Panc1 (cell line): ENCODE measurements at regions not wholly inside any gene's neighbourhood (a gene's known extent, or its start where the extent isn't known, plus 50 kb on each side); places are given as distances from the start of the nearest gene placed in this dataset.

ENCODE experiments used
- POLR2AphosphoS5 ChIP-seq: IDR thresholded peaks from 2 replicates; pipeline ENCODE4 v1.6.1; 2012; ENCODE audit warnings: mild to moderate bottlenecking, low read depth, low read length, moderate library complexity
- SIN3A ChIP-seq: IDR thresholded peaks from 2 replicates; pipeline ENCODE4 v1.6.1; 2012; ENCODE audit warnings: low read depth, mild to moderate bottlenecking, low read length, moderate library complexity, borderline replicate concordance; ENCODE audit not compliant: insufficient read depth
- TCF7L2 ChIP-seq: IDR thresholded peaks from 2 replicates; pipeline ENCODE4 v1.6.1; 2011; ENCODE audit warnings: mild to moderate bottlenecking, low read depth, low read length, inconsistent platforms
- TF ChIP-seq, protein P1 (sequence below): fragments of 450-650 bp; IDR thresholded peaks from 2 replicates; pipeline ENCODE4 v1.5.1; 2017; ENCODE audit warnings: mild to moderate bottlenecking
- TF ChIP-seq, protein P2 (sequence below), 2 experiments: IDR thresholded peaks; 2 replicates each; pipeline ENCODE4 v1.6.1; 2011 to 2012; ENCODE audit warnings: low read depth in 2 of 2, control low read depth in 1 of 2, low read length in 1 of 2, mild to moderate bottlenecking in 1 of 2, moderate library complexity in 1 of 2; ENCODE audit not compliant: insufficient read depth in 1 of 2

DNA sequence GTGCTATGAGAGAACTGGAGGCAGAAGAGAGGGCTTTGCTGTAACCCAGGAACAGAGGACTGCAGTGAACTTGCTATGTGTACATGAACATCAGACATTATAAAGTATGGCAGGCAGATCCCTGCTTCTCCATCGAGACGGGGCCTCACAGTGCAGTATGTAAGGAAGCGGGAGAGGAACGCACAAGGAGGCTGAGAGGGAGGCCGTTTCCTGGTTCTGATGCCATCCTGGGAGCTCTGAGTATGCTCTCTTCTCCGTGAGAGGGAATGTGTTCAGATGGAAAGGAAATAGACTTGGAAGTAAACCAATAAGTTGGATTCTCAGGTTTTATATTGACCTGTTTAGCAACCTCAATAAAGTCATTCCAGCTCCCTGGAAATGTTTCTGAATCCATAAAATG lies 101.8 kb downstream of the ALDH8A1 start:
- TF ChIP-seq POLR2AphosphoS5 (no peak), TCF7L2 (no peak), SIN3A (no peak)
- TF ChIP-seq, protein P1, sequence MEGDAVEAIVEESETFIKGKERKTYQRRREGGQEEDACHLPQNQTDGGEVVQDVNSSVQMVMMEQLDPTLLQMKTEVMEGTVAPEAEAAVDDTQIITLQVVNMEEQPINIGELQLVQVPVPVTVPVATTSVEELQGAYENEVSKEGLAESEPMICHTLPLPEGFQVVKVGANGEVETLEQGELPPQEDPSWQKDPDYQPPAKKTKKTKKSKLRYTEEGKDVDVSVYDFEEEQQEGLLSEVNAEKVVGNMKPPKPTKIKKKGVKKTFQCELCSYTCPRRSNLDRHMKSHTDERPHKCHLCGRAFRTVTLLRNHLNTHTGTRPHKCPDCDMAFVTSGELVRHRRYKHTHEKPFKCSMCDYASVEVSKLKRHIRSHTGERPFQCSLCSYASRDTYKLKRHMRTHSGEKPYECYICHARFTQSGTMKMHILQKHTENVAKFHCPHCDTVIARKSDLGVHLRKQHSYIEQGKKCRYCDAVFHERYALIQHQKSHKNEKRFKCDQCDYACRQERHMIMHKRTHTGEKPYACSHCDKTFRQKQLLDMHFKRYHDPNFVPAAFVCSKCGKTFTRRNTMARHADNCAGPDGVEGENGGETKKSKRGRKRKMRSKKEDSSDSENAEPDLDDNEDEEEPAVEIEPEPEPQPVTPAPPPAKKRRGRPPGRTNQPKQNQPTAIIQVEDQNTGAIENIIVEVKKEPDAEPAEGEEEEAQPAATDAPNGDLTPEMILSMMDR, result no peak
- TF ChIP-seq, protein P2, sequence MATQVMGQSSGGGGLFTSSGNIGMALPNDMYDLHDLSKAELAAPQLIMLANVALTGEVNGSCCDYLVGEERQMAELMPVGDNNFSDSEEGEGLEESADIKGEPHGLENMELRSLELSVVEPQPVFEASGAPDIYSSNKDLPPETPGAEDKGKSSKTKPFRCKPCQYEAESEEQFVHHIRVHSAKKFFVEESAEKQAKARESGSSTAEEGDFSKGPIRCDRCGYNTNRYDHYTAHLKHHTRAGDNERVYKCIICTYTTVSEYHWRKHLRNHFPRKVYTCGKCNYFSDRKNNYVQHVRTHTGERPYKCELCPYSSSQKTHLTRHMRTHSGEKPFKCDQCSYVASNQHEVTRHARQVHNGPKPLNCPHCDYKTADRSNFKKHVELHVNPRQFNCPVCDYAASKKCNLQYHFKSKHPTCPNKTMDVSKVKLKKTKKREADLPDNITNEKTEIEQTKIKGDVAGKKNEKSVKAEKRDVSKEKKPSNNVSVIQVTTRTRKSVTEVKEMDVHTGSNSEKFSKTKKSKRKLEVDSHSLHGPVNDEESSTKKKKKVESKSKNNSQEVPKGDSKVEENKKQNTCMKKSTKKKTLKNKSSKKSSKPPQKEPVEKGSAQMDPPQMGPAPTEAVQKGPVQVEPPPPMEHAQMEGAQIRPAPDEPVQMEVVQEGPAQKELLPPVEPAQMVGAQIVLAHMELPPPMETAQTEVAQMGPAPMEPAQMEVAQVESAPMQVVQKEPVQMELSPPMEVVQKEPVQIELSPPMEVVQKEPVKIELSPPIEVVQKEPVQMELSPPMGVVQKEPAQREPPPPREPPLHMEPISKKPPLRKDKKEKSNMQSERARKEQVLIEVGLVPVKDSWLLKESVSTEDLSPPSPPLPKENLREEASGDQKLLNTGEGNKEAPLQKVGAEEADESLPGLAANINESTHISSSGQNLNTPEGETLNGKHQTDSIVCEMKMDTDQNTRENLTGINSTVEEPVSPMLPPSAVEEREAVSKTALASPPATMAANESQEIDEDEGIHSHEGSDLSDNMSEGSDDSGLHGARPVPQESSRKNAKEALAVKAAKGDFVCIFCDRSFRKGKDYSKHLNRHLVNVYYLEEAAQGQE (IDR thresholded peaks at IDR 0.05; ENCODE audit: insufficient read depth in 1 of 2, low read depth in 2 of 2, low read length in 1 of 2), result no peak
